ENCODE measurements at regions not wholly inside any gene's neighbourhood (a gene's known extent, or its start where the extent isn't known, plus 50 kb on each side); places are given as distances from the start of the nearest gene placed in this dataset.

- Histone ChIP-seq H3K27me3 (ENCODE audit: insufficient read depth) (no peaks in the 10 kb centered on the region), H3K9me2 (no peaks in the 10 kb centered on the region), H3F3A (replicated peaks; ENCODE audit: insufficient read depth) (no peaks in the 10 kb centered on the region), H3K79me2 (ENCODE audit: insufficient read depth) (no peaks in the 10 kb centered on the region), H3K4me1 (ENCODE audit: control insufficient read depth in 1 of 2, insufficient read depth in 2 of 2, low read depth in 1 of 2, low read length in 1 of 2) (no peaks in the 10 kb centered on the region; a peak in 1 of 4 replicates), H3K36me3 (replicated peaks in 1 of 2; ENCODE audit: control insufficient read depth in 1 of 2, insufficient read depth in 2 of 2, low read length in 1 of 2) (no peaks in the 10 kb centered on the region), H3K9me3 (no peaks in the 10 kb centered on the region), H3K4me2 (no peak overlapping the region), H3K4me3 (ENCODE audit: low read depth in 2 of 2, low read length in 1 of 2) (no peak overlapping the region), H2AFZ (ENCODE audit: low read depth) (no peak overlapping the region), H3K9ac (no peak overlapping the region), H4K20me1 (ENCODE audit: insufficient read depth) (no peaks in the 10 kb centered on the region), H3K27ac (ENCODE audit: low read depth in 2 of 2, low read length in 1 of 2) (no peak overlapping the region)
- no peak for TF ChIP-seq TEAD4 (IDR thresholded peaks at IDR 0.05; ENCODE audit: borderline replicate concordance, insufficient read depth)
- 47% methylated on average over 4 of the region's 4 CpGs for WGBS (ENCODE audit: low lambda C conversion rate)
- POLR2A ChIA-PET: no interaction called here
- DNase-seq: no peak
- CTCF ChIA-PET: interaction anchor here (0.9 to 1.4 kb wide), 2 partner anchors 11 to 201 kb away, joined by 3 read pairs; no protein-coding TSS in a partner anchor
Measured at GRCh38 chr2:142571934-142572333, 305.5 kb upstream of the KYNU start.

- no peak overlapping the region for H3K27ac ChIP-seq (ENCODE audit: low read depth in 2 of 2, low read length in 1 of 2)
- H3K9me3 ChIP-seq: no peaks in the 10 kb centered on the region
- no peak overlapping the region for H3K4me2 ChIP-seq
- no peaks in the 10 kb centered on the region for H3K36me3 ChIP-seq (replicated peaks in 1 of 2; ENCODE audit: control insufficient read depth in 1 of 2, insufficient read depth in 2 of 2, low read length in 1 of 2)
- no peak overlapping the region for H3K4me3 ChIP-seq (ENCODE audit: low read depth in 2 of 2, low read length in 1 of 2)
- no peak overlapping the region for H2AFZ ChIP-seq (ENCODE audit: low read depth)
- no peaks in the 10 kb centered on the region for H4K20me1 ChIP-seq (ENCODE audit: insufficient read depth)
- H3K9me2 ChIP-seq: no peaks in the 10 kb centered on the region
- no peaks in the 10 kb centered on the region for H3K27me3 ChIP-seq (ENCODE audit: insufficient read depth)
- DNase-seq: no peak
- H3F3A ChIP-seq (replicated peaks; ENCODE audit: insufficient read depth): no peaks in the 10 kb centered on the region
- H3K4me1 ChIP-seq (ENCODE audit: control insufficient read depth in 1 of 2, insufficient read depth in 2 of 2, low read depth in 1 of 2, low read length in 1 of 2): peaks cover 0 to 6% of the 10 kb centered on the region in 2 experiments; a peak in 2 of 4 replicates
- ChIA-PET POLR2A (no interaction called here), CTCF (no interaction called here)
- no peak for TF ChIP-seq REST (IDR thresholded peaks at IDR 0.05; ENCODE audit: low read depth, low read length)
- no peak for TF ChIP-seq ZBTB33 (IDR thresholded peaks at IDR 0.05; ENCODE audit: borderline replicate concordance, low read depth)
- no peak for TF ChIP-seq YY1 (IDR thresholded peaks at IDR 0.05; ENCODE audit: low read depth)
- TF ChIP-seq RXRA (IDR thresholded peaks at IDR 0.05; ENCODE audit: borderline replicate concordance, low read depth): no peak
- TF ChIP-seq GATA2 (CRISPR knock-in tag; IDR thresholded peaks at IDR 0.05): no peak
- H3K9ac ChIP-seq: no peak overlapping the region
- WGBS (ENCODE audit: low lambda C conversion rate): 30% methylated on average over 2 of the region's 8 CpGs
- no peaks in the 10 kb centered on the region for H3K79me2 ChIP-seq (ENCODE audit: insufficient read depth)
Measured at GRCh38 chr2:142562900-142563299, 314.6 kb upstream of the KYNU start.
